Fibroblast of lung (primary cell): ENCODE measurements at regions not wholly inside any gene's neighbourhood (a gene's known extent, or its start where the extent isn't known, plus 50 kb on each side); places are given as distances from the start of the nearest gene placed in this dataset.

Experiments used
- DNase-seq, 2 donors: peaks; one replicate each; pipeline versions ENCODE4 v3.0.0 to v3.0.0-alpha.2; 2010; ENCODE audit warnings: low read depth in 2 of 2
- H2AFZ ChIP-seq: 2 replicates; pipeline ENCODE4 v1.5.1; 2012; ENCODE audit warnings: low read length, control low read depth, inconsistent platforms
- H3K27ac ChIP-seq: 2 replicates; pipeline ENCODE4 v1.5.1; 2011; ENCODE audit warnings: low read length, control low read depth; ENCODE audit not compliant: insufficient read depth
- H3K27me3 ChIP-seq: 2 replicates; pipeline ENCODE4 v1.5.1; 2011; ENCODE audit warnings: mild to moderate bottlenecking, low read length; ENCODE audit not compliant: control insufficient read depth, insufficient read depth
- H3K36me3 ChIP-seq: 2 replicates; pipeline ENCODE4 v1.5.1; 2011; ENCODE audit warnings: low read length; ENCODE audit not compliant: control insufficient read depth, insufficient read depth
- H3K4me1 ChIP-seq: 2 replicates; pipeline ENCODE4 v1.5.1; 2011; ENCODE audit warnings: low read length; ENCODE audit not compliant: control insufficient read depth, insufficient read depth; ENCODE audit errors: extremely low read depth
- H3K4me2 ChIP-seq: 2 replicates; pipeline ENCODE4 v1.5.1; 2011; ENCODE audit warnings: low read length, control low read depth; ENCODE audit not compliant: insufficient read depth; ENCODE audit errors: extremely low read depth
- H3K4me3 ChIP-seq, 4 experiments: fragments of 200-600 bp in 1 of 4; sonication (generic) in 1 of 4; replicated peaks in 1 of 4; 2 replicates each; pipeline ENCODE4 v1.5.1; 2011 to 2016; ENCODE audit warnings: low read length in 4 of 4, low read depth in 3 of 4, mild to moderate bottlenecking in 3 of 4, control low read depth in 2 of 4, inconsistent platforms in 1 of 4, mixed read lengths in 1 of 4; ENCODE audit not compliant: insufficient read depth in 1 of 4; ENCODE audit errors: control extremely low read depth in 1 of 4
- H3K79me2 ChIP-seq: 2 replicates; pipeline ENCODE4 v1.5.1; 2012; ENCODE audit warnings: mild to moderate bottlenecking, low read length, inconsistent platforms; ENCODE audit not compliant: control insufficient read depth, insufficient read depth
- H3K9ac ChIP-seq: 2 replicates; pipeline ENCODE4 v1.5.1; 2011; ENCODE audit warnings: mild to moderate bottlenecking, low read length, control low read depth; ENCODE audit not compliant: insufficient read depth
- H3K9me3 ChIP-seq: 2 replicates; pipeline ENCODE4 v1.5.1; 2012; ENCODE audit warnings: low read depth, low read length; ENCODE audit not compliant: control insufficient read depth, insufficient read depth
- H4K20me1 ChIP-seq: 2 replicates; pipeline ENCODE4 v1.5.1; 2011; ENCODE audit warnings: low read length; ENCODE audit not compliant: control insufficient read depth, insufficient read depth; ENCODE audit errors: extremely low read depth
- EZH2 ChIP-seq: IDR thresholded peaks from 2 replicates; pipeline ENCODE4 v1.5.1; 2012; ENCODE audit warnings: low read length, control low read depth, mild to moderate bottlenecking; ENCODE audit errors: missing control alignments
- TF ChIP-seq, protein P1 (sequence below), 2 donors: IDR thresholded peaks in 1 of 2; conservative IDR thresholded peaks in 1 of 2; 1 replicate in 1 of 2; 2 replicates in 1 of 2; pipeline ENCODE4 v1.5.1; 2011 to 2012; ENCODE audit warnings: low read length in 2 of 2, control low read depth in 1 of 2, inconsistent platforms in 1 of 2, low read depth in 1 of 2, mild to moderate bottlenecking in 1 of 2

DNA sequence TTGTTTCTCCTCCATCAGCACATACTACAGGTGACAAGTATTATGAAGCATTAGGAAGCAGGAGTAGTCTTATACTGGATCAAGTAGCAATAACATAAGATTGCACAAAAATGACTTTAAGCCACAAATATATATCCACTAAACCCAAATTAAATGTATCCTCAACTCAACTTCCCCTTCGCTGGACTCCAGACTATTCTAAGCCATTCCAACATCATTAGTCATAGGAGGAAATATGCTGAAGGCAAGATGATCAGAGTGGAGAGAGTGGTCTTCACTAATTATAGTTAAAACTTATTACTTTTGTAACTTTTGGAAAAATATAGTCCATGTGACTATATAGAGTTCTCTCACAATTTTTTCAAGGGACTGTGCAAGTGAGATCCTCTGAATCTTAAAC, 390.7 kb upstream of the ZP4 start:
- peak in 1 of 2 donors; percentile 61 for DNase-seq
- H3K4me2 ChIP-seq = no peak overlapping the region
- H3K4me1 ChIP-seq = no peaks in the 10 kb centered on the region
- no peaks in the 10 kb centered on the region for H3K79me2 ChIP-seq
- TF ChIP-seq, protein P1, sequence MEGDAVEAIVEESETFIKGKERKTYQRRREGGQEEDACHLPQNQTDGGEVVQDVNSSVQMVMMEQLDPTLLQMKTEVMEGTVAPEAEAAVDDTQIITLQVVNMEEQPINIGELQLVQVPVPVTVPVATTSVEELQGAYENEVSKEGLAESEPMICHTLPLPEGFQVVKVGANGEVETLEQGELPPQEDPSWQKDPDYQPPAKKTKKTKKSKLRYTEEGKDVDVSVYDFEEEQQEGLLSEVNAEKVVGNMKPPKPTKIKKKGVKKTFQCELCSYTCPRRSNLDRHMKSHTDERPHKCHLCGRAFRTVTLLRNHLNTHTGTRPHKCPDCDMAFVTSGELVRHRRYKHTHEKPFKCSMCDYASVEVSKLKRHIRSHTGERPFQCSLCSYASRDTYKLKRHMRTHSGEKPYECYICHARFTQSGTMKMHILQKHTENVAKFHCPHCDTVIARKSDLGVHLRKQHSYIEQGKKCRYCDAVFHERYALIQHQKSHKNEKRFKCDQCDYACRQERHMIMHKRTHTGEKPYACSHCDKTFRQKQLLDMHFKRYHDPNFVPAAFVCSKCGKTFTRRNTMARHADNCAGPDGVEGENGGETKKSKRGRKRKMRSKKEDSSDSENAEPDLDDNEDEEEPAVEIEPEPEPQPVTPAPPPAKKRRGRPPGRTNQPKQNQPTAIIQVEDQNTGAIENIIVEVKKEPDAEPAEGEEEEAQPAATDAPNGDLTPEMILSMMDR (conservative IDR thresholded peaks at IDR 0.05 in 1 of 2, IDR thresholded peaks at IDR 0.05 in 1 of 2; ENCODE audit: low read depth in 1 of 2, low read length in 2 of 2) = no peak
- no peak for TF ChIP-seq EZH2
- no peaks in the 10 kb centered on the region for H3K36me3 ChIP-seq
- H3K27ac ChIP-seq = no peak overlapping the region
- H4K20me1 ChIP-seq = no peaks in the 10 kb centered on the region
- no peaks in the 10 kb centered on the region for H3K9me3 ChIP-seq
- H3K27me3 ChIP-seq = no peaks in the 10 kb centered on the region
- H3K9ac ChIP-seq = no peak overlapping the region
- no peak overlapping the region for H3K4me3 ChIP-seq
- H2AFZ ChIP-seq = no peak overlapping the region

DNA sequence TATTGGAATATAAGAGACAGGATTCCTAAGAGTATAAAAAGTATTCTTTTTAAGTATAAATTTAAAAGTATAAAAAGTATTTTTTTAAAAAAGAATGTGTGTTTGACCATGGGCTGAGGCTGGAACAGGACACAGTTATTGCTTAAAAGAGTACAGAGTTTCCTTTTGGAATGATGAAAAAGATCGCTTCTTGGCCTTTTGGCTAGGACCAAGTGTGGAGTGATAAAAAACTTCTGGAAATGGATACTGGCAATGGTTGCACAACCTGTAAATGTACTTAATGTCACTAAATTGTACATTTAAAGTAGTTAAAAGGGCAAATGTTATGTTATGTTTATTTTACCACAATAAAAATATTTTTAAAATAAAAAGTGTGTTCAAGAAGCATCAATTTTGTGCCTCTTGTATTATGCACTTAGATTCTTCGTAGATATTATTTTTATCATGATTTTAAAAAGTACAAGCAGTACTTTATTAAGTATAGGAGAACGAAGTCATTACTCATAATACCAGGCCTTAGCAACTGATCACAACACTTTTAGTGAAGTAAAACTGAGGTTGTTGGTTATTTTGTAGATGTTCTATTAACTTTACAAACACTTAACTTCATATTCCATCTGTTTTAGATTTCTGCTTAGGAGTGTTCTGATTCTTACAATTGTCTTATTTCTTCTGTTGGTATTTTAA, 389.1 kb upstream of the ZP4 start:
- TF ChIP-seq, protein P1 (conservative IDR thresholded peaks at IDR 0.05 in 1 of 2, IDR thresholded peaks at IDR 0.05 in 1 of 2; ENCODE audit: low read depth in 1 of 2, low read length in 2 of 2) = no peak
- TF ChIP-seq EZH2 = no peak
- no peaks in the 10 kb centered on the region for H3K79me2 ChIP-seq
- DNase-seq = peak in 1 of 2 donors; percentile 42

DNA sequence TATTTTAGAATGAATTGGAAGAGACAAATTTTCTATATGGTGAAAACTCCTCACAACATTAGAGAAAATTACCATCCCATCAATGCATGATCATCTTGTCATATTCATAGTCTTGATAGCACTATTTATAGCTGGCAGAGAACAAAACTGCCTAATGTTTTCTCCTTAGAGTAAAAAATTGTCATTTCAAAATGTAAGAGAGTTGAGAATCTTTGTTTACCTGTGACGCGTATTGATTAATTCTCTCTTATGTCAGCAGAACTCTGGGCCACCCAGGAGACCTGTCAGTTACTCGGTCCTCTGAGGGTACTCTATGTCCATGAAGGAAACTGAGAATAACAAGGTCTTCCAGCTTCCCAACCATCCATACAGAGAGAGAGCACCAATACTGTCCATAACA, 381.4 kb upstream of the ZP4 start:
- no peak for TF ChIP-seq EZH2
- TF ChIP-seq, protein P1 (conservative IDR thresholded peaks at IDR 0.05 in 1 of 2, IDR thresholded peaks at IDR 0.05 in 1 of 2; ENCODE audit: low read depth in 1 of 2, low read length in 2 of 2) = no peak
- no peak overlapping the region for H3K4me2 ChIP-seq
- H3K9me3 ChIP-seq = no peaks in the 10 kb centered on the region
- no peaks in the 10 kb centered on the region for H4K20me1 ChIP-seq
- no peak overlapping the region for H3K27ac ChIP-seq
- H3K9ac ChIP-seq = no peak overlapping the region
- H3K4me1 ChIP-seq = no peaks in the 10 kb centered on the region
- H3K36me3 ChIP-seq = no peaks in the 10 kb centered on the region
- no peaks in the 10 kb centered on the region for H3K27me3 ChIP-seq
- no peaks in the 10 kb centered on the region for H3K79me2 ChIP-seq
- DNase-seq = no peak
- no peak overlapping the region for H2AFZ ChIP-seq
- H3K4me3 ChIP-seq = no peak overlapping the region

More for the DNA sequence above, 389.1 kb upstream of the ZP4 start:
- no peak overlapping the region for H3K27ac ChIP-seq
- no peak overlapping the region for H2AFZ ChIP-seq
- no peaks in the 10 kb centered on the region for H3K9me3 ChIP-seq
- H3K4me3 ChIP-seq = no peak overlapping the region
- no peak overlapping the region for H3K9ac ChIP-seq
- no peak overlapping the region for H3K4me2 ChIP-seq
- H4K20me1 ChIP-seq = no peaks in the 10 kb centered on the region
- H3K4me1 ChIP-seq = no peaks in the 10 kb centered on the region
- H3K36me3 ChIP-seq = no peaks in the 10 kb centered on the region
- no peaks in the 10 kb centered on the region for H3K27me3 ChIP-seq
